Activated naive CD4-positive, alpha-beta T cell treated with anti-CD3 and anti-CD28 coated beads for 36 hours (primary cell): ENCODE measurements at regions not wholly inside any gene's neighbourhood (a gene's known extent, or its start where the extent isn't known, plus 50 kb on each side); places are given as distances from the start of the nearest gene placed in this dataset.

ENCODE experiments used
- CTCF ChIA-PET: fragments of 350-600 bp; sonication (Branson Sonifier 250); formaldehyde crosslinking; loops from one replicate; lab custom pipeline; 2021; ENCODE audit warnings: antibody characterized with exemption; lab: Charles Lee
- DNase-seq: peaks from one replicate; pipeline ENCODE4 v3.0.0-alpha.2; 2020
- H3K27ac Mint-ChIP-seq: one replicate; pipeline ENCODE4 v1.8.0; 2021; ENCODE audit warnings: mild to moderate bottlenecking, mixed read lengths
- H3K27me3 Mint-ChIP-seq: one replicate; pipeline ENCODE4 v1.8.0; 2021; ENCODE audit warnings: low read depth, mixed read lengths
- H3K36me3 Mint-ChIP-seq: one replicate; pipeline ENCODE4 v1.8.0; 2021; ENCODE audit warnings: low read depth, mixed read lengths
- H3K4me1 Mint-ChIP-seq: one replicate; pipeline ENCODE4 v1.8.0; 2021; ENCODE audit warnings: low read depth, mixed read lengths
- H3K4me3 Mint-ChIP-seq: one replicate; pipeline ENCODE4 v1.8.0; 2021; ENCODE audit warnings: mild to moderate bottlenecking, moderate library complexity, mixed read lengths
- H3K9me3 Mint-ChIP-seq: one replicate; pipeline ENCODE4 v1.8.0; 2021; ENCODE audit warnings: mixed read lengths
- intact Hi-C: fragments of 100-400 bp; cut with micrococcal nuclease; formaldehyde crosslinking; loops from one replicate; pipeline ENCODE4 v1.15.1; 2023

DNA sequence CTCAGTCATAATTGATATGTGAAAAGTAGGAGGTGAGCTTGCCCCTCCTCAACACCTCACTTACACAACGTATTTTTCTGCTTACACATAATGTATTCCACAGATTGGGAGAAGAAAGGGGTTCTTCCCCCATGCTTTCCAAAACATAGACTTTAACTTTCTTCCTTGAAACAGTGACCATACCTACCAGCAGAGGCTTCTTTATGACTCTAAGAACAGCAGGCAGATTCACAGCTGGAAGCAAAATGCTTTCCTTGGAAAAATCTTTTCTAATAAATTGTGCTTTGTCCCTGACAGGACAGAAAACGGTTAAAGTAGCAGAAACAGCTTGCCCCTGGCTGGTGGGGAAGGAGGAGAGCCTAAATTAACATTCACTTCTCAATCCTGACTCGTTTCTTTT is 629.1 kb upstream of the IMPG1 start:
- Mint-ChIP-seq H3K4me1 (no peaks in the 10 kb centered on the region), H3K9me3 (peaks cover 1% of the 10 kb centered on the region), H3K27ac (no peak overlapping the region), H3K4me3 (no peak overlapping the region), H3K27me3 (no peaks in the 10 kb centered on the region), H3K36me3 (no peaks in the 10 kb centered on the region)
- intact Hi-C loops: no loop called here
- CTCF ChIA-PET: no interaction called here
- no peak for DNase-seq

DNA sequence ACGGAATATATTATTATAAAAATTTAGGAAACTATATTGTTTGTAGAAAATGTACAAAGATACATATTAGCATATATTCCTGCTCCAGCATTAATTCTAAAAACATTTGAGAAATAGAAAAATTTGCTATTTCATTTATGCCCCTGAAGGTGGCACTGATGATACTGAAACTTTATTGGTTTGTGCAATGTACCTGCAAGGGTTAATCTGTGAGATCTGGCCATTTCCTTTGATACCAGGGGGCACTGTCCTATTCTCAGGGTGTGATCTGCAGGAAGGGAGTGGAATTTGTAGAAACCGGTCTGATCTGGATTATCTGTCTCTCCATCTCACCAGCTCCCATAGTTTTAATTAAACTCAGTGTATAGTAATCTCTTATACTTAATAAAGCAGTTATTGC is 625.1 kb upstream of the IMPG1 start:
- Mint-ChIP-seq H3K27ac (no peak overlapping the region), H3K36me3 (no peaks in the 10 kb centered on the region), H3K4me3 (no peak overlapping the region), H3K9me3 (peaks cover under 1% of the 10 kb centered on the region), H3K27me3 (no peaks in the 10 kb centered on the region), H3K4me1 (no peaks in the 10 kb centered on the region)
- CTCF ChIA-PET: no interaction called here
- intact Hi-C loops: no loop called here
- DNase-seq: no peak

DNA sequence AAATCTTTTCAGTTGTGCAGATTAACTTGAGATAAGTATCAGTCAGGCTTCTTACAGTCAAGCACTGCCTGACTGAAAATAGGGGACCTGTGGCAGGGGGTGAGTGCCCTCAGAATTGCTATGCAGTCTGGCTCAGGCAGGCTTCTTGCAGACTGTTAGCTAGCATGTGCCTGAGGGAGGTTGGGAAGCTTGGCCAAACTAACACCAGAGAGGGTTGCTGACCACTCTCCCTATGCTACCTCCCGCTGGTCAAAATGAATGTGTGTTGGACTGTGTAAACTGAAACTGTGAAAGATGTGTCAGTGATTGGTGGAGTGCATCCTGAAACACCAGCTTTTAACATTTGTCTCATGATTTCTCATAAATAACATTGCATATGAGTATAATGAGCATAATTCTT is 622.3 kb upstream of the IMPG1 start:
- intact Hi-C loops: no loop called here
- no peaks in the 10 kb centered on the region for H3K4me1 Mint-ChIP-seq
- DNase-seq: no peak
- no peaks in the 10 kb centered on the region for H3K9me3 Mint-ChIP-seq
- no peaks in the 10 kb centered on the region for H3K36me3 Mint-ChIP-seq
- CTCF ChIA-PET: no interaction called here
- H3K4me3 Mint-ChIP-seq: no peak overlapping the region
- H3K27me3 Mint-ChIP-seq: no peaks in the 10 kb centered on the region
- H3K27ac Mint-ChIP-seq: no peak overlapping the region

DNA sequence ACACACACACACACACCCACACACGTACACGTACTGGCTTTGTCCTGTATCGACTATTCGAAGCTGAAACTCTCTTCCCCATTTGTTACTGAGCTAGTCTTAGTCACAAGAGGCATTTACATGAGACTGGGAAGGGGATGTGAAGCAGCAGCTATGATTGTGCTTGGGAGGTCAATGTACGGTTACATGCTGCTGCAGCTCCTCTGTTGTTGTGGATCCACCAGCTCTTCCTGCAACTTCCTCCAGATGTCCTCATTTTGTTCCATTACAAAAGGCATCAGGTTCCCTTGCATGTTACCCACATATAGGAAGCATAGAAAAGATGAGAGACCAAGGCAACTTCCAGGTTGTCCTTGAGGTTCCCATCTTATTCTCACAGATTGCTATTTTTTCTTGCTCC is 612.4 kb upstream of the IMPG1 start:
- H3K4me1 Mint-ChIP-seq: no peaks in the 10 kb centered on the region
- DNase-seq: no peak
- H3K27me3 Mint-ChIP-seq: no peaks in the 10 kb centered on the region
- H3K36me3 Mint-ChIP-seq: no peaks in the 10 kb centered on the region
- no peak overlapping the region for H3K4me3 Mint-ChIP-seq
- peaks cover 13% of the 10 kb centered on the region for H3K9me3 Mint-ChIP-seq
- no peak overlapping the region for H3K27ac Mint-ChIP-seq
- CTCF ChIA-PET: no interaction called here
- intact Hi-C loops: loop anchor here (10.0 kb wide), 2 partner anchors 180 to 750 kb away; no protein-coding TSS in a partner anchor

DNA sequence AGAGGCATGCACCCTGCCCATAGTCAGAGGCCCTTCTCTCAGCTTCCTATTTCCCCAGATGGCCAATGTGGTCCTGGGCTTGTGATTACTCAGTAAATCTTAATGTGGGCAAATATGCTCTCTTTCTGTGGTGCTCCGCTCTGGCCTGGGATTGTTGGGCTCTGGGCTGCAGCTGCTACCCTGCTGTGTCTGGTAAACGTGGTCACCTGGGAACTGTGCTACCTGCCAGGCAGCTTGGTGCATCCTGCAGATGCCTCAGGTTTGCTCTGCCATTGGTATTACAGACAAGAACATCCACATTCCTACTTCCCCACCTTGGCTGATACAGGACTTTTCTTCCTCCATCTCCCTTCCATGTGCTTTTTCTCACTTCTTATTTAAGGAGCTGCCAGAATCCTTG is 611.5 kb upstream of the IMPG1 start:
- no peak for DNase-seq
- Mint-ChIP-seq H3K36me3 (no peaks in the 10 kb centered on the region), H3K4me1 (no peaks in the 10 kb centered on the region), H3K9me3 (peaks cover 11% of the 10 kb centered on the region), H3K27me3 (no peaks in the 10 kb centered on the region), H3K27ac (no peak overlapping the region), H3K4me3 (no peak overlapping the region)
- CTCF ChIA-PET: no interaction called here
- intact Hi-C loops: loop anchor here (10.0 kb wide), 2 partner anchors 181 to 749 kb away; no protein-coding TSS in a partner anchor

DNA sequence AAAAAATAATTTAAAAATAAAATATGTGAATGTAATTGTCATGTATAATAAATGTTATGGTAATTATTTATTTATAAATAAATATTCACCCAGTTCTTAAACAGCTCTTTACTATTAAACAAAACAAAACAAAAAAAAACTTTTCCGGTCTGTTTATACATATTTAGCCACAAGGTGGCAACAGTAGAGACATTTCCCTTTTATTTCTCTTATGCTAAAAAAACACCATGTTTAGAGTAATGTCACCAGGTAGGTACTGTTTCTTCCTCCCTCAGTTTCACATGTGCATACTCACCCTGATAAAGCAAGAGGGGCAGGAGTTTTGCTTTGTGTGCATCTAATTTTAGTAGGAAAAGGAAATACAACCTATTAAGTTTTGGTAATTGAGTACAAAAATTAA is 610.4 kb upstream of the IMPG1 start:
- intact Hi-C loops: loop anchor here (10.0 kb wide), 2 partner anchors 182 to 748 kb away; no protein-coding TSS in a partner anchor
- Mint-ChIP-seq H3K9me3 (peaks cover 5% of the 10 kb centered on the region), H3K4me1 (no peaks in the 10 kb centered on the region), H3K27me3 (no peaks in the 10 kb centered on the region), H3K36me3 (no peaks in the 10 kb centered on the region), H3K27ac (no peak overlapping the region), H3K4me3 (no peak overlapping the region)
- CTCF ChIA-PET: no interaction called here
- DNase-seq: no peak

DNA sequence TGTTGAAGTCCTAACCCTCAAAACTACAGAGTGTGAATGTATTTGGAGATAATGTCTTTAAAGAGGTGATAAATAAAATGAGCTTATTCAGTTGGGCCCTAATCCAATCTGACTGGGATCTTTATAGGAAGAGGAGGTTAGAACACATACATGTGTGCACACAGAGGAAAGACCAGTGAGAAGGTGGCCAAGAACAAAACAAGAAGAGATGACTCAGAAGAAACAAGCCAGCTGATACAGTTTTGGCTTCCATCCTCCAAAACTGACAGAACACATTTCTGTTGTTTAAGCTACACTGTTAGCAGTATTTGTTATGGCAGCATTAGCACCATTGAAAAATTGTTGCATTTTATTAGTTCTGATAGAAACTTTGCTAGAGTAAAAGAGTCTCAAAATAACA is 609.3 kb upstream of the IMPG1 start:
- H3K36me3 Mint-ChIP-seq: no peaks in the 10 kb centered on the region
- intact Hi-C loops: loop anchor here (10.0 kb wide), 2 partner anchors 183 to 747 kb away; no protein-coding TSS in a partner anchor
- no peak overlapping the region for H3K27ac Mint-ChIP-seq
- peaks cover 4% of the 10 kb centered on the region for H3K9me3 Mint-ChIP-seq
- DNase-seq: no peak
- CTCF ChIA-PET: interaction anchor here (0.6 kb wide), 2 partner anchors 128 to 350 kb away, joined by 3 read pairs; no protein-coding TSS in a partner anchor
- no peak overlapping the region for H3K4me3 Mint-ChIP-seq
- no peaks in the 10 kb centered on the region for H3K4me1 Mint-ChIP-seq
- no peaks in the 10 kb centered on the region for H3K27me3 Mint-ChIP-seq

DNA sequence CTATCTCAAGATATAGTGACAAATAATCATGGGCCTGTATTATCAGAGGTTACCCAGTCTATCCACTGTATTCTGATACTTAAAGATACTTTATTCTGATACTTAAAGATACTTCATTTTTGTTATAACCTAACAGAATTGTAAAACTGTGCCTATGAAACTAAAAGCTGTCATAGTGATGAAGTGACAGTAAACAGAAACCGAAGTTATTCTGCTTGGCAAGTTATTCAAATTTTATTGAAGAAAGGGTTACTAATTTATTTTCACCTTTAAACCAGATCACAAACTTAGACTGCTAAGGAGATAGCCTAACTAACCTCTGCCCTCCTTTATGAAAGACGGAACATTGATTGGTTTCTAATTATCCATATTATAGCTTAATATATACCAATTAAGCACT is 604.6 kb upstream of the IMPG1 start:
- no peak for DNase-seq
- Mint-ChIP-seq H3K36me3 (no peaks in the 10 kb centered on the region), H3K9me3 (no peaks in the 10 kb centered on the region), H3K27me3 (no peaks in the 10 kb centered on the region), H3K4me3 (no peak overlapping the region), H3K4me1 (no peaks in the 10 kb centered on the region), H3K27ac (no peak overlapping the region)
- CTCF ChIA-PET: no interaction called here
- intact Hi-C loops: no loop called here

DNA sequence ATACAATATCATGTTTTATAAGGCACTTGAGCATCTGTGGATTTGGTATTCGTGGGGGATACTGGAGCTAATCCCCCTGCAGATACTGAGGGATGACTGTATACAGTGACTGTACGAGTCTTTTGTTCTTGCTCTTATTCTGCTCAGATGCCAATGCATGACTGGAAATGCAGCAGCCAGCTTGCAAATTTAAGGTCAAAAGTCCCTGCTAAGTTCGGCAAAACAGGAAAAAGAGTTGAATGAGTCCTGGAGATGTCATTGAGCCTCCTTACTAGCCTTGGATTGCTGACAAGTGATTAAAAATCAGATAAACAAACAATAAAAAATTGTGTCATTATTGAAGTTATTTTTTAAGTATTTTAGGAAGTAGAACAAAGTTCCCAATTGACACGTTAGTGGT is 599.3 kb upstream of the IMPG1 start:
- CTCF ChIA-PET: no interaction called here
- H3K9me3 Mint-ChIP-seq: no peaks in the 10 kb centered on the region
- H3K36me3 Mint-ChIP-seq: no peaks in the 10 kb centered on the region
- intact Hi-C loops: no loop called here
- H3K4me3 Mint-ChIP-seq: no peak overlapping the region
- no peaks in the 10 kb centered on the region for H3K27me3 Mint-ChIP-seq
- H3K4me1 Mint-ChIP-seq: no peaks in the 10 kb centered on the region
- no peak for DNase-seq
- no peak overlapping the region for H3K27ac Mint-ChIP-seq

DNA sequence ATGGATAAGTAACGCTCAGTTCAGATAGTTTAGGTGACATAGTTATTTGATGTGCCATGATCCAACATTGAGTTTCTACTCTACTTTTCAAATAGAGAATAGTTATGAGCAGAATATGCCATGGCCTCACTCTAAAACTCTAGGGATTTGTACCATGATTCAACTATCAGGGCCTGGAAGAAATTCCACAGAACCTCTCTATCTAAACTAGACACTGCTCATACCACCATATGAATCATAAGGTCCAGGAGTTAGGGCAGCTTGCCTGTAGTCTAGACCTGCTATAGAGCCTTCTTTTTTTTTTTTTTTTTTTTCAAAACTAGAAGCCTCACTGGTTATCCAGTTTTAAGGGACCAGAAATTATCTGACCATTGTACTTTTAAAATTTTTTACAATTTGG is 571.8 kb upstream of the IMPG1 start:
- Mint-ChIP-seq H3K4me3 (no peak overlapping the region), H3K27ac (no peak overlapping the region), H3K36me3 (no peaks in the 10 kb centered on the region), H3K9me3 (peaks cover 2% of the 10 kb centered on the region), H3K27me3 (no peaks in the 10 kb centered on the region), H3K4me1 (no peaks in the 10 kb centered on the region)
- intact Hi-C loops: no loop called here
- CTCF ChIA-PET: interaction anchor here (0.6 kb wide), 1 partner anchor 1353 kb away, joined by 4 read pairs; no protein-coding TSS in a partner anchor
- DNase-seq: no peak

DNA sequence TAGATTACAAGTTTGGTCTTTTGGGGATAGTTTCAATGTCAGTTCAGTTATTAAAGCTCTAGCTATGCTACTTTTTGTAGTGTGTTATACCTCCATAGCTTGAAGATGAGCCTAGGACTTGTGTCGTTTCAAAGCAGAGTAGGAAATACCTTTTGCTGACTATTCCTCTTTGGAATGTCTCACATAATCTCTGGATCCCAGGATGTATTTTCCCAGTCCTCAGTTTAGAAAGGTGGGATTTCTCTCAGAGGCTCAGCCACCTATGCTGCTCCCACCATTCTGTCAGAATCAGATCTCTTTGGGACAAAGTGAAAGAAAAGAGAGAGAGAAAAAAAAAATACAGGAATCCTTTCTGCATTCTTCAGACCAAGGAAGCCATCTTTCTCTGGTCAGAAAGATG is 567.5 kb upstream of the IMPG1 start:
- no peak overlapping the region for H3K27ac Mint-ChIP-seq
- H3K27me3 Mint-ChIP-seq: no peaks in the 10 kb centered on the region
- intact Hi-C loops: no loop called here
- H3K36me3 Mint-ChIP-seq: no peaks in the 10 kb centered on the region
- no peaks in the 10 kb centered on the region for H3K4me1 Mint-ChIP-seq
- CTCF ChIA-PET: no interaction called here
- H3K9me3 Mint-ChIP-seq: peaks cover 2% of the 10 kb centered on the region
- no peak overlapping the region for H3K4me3 Mint-ChIP-seq
- DNase-seq: no peak

DNA sequence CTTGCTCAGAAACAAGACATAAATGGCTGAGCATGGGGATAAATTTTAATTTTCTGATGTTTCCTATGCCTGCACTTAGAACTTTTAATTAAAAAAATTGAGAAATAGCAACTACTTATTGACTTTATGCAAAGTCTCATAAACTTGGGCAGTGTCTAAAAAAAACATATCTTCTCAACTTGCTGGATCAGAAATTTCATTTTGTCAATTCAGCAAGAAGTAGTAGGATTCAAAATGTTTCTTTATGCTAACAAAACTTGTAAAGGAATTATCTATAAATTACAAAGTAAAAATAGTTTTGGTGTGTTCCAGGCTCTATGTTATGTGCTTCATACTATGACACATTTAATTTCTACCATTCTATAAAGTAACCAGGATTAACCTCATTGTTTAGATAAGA is 562.2 kb upstream of the IMPG1 start:
- intact Hi-C loops: no loop called here
- H3K4me1 Mint-ChIP-seq: no peaks in the 10 kb centered on the region
- no peak overlapping the region for H3K27ac Mint-ChIP-seq
- no peak overlapping the region for H3K4me3 Mint-ChIP-seq
- CTCF ChIA-PET: no interaction called here
- H3K27me3 Mint-ChIP-seq: no peaks in the 10 kb centered on the region
- no peak for DNase-seq
- no peaks in the 10 kb centered on the region for H3K36me3 Mint-ChIP-seq
- H3K9me3 Mint-ChIP-seq: no peaks in the 10 kb centered on the region

DNA sequence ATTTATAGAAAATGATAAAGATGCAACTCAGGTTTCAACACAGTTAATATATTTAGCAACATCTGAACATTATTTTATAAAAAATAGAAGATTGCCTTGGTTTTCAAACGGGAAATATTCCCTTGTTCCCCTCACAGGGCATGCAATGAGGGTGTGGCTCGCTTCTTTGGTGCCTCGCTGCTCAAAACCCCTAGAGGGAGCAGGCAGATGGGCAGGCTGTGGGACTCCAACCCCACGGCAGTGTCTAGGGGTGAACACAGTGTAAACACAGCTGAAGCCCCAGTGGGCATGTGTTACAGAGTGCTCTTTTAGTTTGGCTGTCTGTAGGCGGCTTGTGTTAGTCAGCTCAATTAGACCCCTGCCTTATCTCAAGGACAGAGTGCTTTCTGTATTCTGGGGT is 560.8 kb upstream of the IMPG1 start:
- no peak overlapping the region for H3K4me3 Mint-ChIP-seq
- intact Hi-C loops: no loop called here
- no peaks in the 10 kb centered on the region for H3K27me3 Mint-ChIP-seq
- no peaks in the 10 kb centered on the region for H3K36me3 Mint-ChIP-seq
- H3K4me1 Mint-ChIP-seq: no peaks in the 10 kb centered on the region
- no peak for DNase-seq
- no peaks in the 10 kb centered on the region for H3K9me3 Mint-ChIP-seq
- H3K27ac Mint-ChIP-seq: no peak overlapping the region
- CTCF ChIA-PET: no interaction called here
